Peyer's patch (tissue), 4 donors: ENCODE measurements at regions not wholly inside any gene's neighbourhood (a gene's known extent, or its start where the extent isn't known, plus 50 kb on each side); places are given as distances from the start of the nearest gene placed in this dataset.

Experiments used
- POLR2A ChIP-seq, 2 donors: fragments of 450-650 bp; IDR thresholded peaks; one replicate each; pipeline ENCODE4 v1.5.1; 2017; ENCODE audit warnings: antibody characterized with exemption in 2 of 2, mild to moderate bottlenecking in 2 of 2, moderate library complexity in 2 of 2
- TF ChIP-seq, protein P1 (sequence below), 6 experiments: fragments of 450-650 bp in 4 of 6; fragments of 200-600 bp in 2 of 6; sonication (generic) in 1 of 6; IDR thresholded peaks; one replicate each; pipeline ENCODE4 v1.5.1; 2017 to 2019; ENCODE audit warnings: antibody characterized with exemption in 6 of 6, mild to moderate bottlenecking in 3 of 6, moderate library complexity in 1 of 6

DNA sequence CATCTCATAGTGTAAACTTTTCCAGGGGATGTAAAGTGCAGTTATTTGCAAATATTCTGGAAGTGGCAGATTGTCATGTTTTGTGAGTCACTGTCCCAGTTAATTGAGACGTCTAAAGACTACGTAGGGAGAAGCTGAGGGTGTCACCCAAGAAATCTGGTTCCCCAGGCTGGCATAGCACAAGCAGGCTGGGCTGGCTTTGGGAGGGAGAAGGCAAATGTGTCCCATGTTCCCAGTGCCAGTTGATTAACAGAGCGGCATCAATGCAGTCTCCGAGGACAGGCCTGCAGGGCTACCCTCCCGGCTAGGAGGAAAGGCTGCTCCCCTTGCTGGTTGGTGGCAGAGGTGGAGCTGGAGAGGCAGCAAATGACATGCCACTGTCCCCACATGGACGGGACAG, 388.3 kb upstream of the MKI67 start:
- TF ChIP-seq, protein P1, sequence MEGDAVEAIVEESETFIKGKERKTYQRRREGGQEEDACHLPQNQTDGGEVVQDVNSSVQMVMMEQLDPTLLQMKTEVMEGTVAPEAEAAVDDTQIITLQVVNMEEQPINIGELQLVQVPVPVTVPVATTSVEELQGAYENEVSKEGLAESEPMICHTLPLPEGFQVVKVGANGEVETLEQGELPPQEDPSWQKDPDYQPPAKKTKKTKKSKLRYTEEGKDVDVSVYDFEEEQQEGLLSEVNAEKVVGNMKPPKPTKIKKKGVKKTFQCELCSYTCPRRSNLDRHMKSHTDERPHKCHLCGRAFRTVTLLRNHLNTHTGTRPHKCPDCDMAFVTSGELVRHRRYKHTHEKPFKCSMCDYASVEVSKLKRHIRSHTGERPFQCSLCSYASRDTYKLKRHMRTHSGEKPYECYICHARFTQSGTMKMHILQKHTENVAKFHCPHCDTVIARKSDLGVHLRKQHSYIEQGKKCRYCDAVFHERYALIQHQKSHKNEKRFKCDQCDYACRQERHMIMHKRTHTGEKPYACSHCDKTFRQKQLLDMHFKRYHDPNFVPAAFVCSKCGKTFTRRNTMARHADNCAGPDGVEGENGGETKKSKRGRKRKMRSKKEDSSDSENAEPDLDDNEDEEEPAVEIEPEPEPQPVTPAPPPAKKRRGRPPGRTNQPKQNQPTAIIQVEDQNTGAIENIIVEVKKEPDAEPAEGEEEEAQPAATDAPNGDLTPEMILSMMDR (IDR thresholded peaks at IDR 0.05), result no peak
- no peak for TF ChIP-seq POLR2A (IDR thresholded peaks at IDR 0.05)
